ENCODE measurements at regions not wholly inside any gene's neighbourhood (a gene's known extent, or its start where the extent isn't known, plus 50 kb on each side); places are given as distances from the start of the nearest gene placed in this dataset.
"Not testable (repeated sequence)": the region's sequence is repeated elsewhere in the genome, so short reads cannot be mapped to it uniquely, and the experiment has no call there.

DNA sequence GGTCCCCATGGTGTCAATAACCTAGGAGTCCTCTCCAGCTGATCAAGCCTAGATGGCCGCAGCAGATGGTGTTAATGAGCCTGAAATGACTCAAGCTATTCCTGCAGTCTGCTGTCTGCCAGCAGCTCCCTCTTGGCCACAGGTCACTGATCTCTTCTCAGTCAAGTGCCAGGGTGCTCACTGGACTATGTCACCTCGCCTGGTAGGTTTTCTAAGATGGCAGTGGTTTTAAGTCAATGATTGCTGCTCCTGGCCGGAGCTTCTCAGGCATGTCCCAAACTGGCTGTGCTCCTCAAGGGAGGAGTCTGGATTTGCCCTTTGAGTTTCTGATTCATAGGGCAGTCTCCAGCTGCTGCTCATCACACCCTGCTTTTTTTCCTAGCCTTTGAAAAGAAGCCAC is 58.6 kb upstream of the SHISA6 start:
- no peak for DNase-seq

DNA sequence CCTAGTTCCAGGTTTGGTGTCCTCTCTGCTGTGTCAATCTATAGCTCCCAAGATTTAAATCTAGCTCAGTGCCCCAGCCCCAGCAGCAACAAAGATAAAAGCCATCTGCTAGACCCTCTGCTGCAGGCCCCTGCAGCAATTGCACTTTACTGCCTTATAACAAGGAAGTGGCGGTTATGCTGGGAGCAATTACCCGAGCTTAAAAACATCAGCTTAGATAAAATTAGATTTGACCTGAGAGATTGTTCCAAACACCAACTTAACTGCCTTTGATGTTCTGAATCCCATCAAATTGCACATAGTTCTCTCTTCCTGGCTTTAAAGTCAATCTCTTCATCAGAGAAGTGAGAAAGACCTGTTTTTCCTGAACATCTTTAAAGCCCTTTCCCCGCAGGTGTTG is 62.4 kb upstream of the SHISA6 start:
- DNase-seq = no peak

DNA sequence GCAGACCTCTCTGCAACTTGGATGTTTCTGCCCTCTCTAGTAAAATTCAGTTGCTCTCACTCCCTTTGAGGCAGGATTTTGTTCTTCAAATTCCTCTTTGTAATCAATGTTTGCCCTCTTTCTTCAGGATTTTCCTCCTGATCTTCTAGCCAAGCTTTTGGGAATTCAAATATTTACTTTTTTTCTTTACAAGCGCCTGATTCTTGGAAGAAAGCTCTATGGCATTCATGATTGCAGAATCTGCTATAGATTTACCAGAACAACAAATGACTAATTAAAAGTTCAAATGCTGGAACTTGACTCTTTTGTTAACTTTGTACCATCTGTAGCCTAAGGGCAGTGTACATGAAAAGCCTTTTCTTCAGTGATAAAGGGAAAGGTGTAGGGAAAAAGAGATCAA is 63.7 kb upstream of the SHISA6 start:
- DNase-seq = no peak

DNA sequence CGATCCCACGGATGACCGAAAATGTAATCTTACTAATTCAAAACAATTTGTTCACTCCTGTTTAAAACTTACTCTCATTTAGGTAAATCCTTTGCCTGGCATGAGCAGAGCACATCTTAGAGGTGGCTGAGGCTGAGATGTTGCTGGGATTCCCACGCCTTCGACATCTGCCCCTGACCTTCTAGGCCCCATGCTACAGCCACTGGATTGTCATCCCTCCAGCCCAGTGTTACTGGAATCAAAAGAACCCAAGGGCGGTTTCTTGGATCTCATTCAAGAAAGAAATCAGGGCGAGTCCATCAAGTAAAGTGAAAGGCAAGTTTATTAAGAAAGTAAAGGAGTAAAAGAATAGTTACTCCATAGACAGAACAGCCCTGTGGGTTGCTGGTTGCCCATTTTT is 64.5 kb upstream of the SHISA6 start:
- no peak for DNase-seq

DNA sequence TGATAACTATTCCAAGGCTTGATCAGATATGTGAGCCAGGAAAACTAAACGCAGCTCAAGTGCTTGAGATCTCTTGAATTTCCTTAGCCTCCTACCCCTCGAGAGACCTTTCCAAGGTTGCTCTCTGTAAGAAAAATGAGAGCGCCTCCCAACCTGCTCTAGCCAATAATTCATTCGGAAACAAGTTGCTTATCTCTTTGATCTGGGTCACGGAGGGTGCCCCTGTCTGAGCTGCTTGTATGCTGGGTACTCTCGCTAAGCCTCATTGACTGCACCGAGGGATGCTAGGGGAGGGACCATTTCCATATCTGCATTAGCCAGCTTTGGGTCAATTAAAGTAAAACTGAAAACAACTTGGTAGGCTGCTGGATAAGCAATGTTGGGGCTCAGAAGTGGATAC is 70.1 kb upstream of the SHISA6 start:
- DNase-seq = no peak

DNA sequence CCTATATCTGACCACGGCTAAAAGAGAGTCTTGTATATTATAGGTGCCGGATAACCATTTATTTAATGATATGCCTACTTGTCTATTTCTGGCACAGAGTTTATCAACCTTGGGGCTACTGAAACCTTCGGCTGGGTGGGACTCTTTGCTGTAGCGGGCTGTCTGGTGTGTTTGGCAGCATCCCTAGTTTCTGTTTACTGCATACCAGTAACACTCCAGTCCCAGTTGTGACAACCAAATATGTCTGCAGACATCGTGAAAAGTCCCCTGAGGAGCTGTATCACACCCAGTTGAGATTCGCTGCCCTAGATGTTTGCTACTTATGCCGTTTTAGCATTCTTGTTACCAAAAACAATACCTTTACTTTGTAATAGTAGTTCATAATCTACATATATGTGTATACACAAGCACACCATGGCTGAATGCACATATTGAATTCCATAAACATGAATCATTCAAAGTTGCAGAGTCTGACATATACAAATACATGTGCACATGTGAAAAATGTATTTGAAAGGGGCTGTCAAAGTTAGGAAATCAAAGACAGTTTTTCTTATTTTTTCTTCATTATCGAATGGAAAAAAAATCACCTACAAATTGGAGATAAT is 89.1 kb upstream of the SHISA6 start:
- no peak for DNase-seq

DNA sequence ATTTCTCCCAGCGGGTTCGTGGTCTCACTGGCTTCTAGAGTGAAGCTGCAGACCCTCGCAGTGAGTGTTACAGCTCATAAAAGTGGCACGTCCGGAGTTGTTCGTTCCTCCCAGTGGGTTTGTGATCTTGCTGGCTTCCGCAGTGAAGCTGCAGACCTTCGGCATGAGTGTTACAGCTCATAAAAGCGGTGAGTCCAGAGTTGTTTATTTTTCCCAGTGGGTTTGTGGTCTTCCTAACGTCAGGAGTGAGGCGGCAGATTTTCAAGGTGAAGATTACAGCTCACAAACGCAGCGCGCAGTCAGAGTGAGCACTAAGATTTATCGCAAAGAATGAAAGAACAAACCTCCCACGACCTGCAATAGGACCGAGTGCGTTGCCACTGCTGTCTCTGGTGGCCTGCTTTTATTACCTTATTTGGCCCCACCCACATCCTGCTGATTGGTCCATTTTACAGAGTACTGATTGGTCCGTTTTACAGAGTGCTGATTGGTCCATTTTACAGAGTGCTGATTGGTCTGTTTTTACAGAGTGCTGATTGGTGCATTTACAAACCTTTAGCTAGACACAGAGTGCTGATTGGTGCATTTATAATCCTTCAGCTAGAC is 90.0 kb upstream of the SHISA6 start:
- DNase-seq = not testable (repeated sequence)

DNA sequence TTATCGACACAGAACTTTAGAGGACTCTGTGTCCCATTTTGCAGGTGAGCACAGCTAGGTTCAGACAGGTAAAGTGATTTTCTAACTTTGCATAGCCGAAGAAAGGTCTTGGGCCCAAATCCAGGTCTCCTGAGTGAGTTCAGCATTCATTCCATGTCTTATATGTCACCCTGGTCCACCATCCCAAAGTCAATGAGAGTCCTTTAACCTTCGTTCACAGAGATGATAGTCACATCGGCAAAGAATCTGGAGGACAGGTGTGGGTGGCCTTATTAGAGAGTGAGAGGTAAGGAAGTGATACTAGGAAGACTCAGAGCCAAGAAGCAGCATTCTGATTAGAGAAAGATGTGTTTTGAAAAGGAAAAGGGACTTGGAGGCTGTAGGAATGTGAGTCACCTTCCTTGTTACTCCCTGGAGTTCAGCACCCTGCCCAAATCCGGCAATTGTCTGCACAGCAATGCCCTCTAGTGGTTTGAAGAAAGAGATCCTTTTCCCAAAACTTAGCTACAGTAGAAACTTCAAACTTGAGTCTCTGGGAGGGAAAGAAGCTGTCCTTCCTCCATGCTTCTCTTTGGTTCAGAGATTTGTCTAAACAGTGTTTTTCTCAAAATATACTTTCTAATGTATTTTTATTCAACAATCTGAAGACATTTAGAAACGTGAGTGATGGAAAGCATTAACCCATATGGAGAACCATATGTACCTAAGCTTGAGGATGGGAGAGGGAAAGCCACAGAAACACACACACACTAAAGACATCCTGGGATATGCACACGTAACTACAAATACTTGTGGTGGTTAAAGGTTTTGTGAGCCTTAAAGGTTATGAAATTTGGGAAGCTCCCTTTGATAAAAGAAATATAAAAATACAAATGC is 96.4 kb upstream of the SHISA6 start:
- DNase-seq = no peak

DNA sequence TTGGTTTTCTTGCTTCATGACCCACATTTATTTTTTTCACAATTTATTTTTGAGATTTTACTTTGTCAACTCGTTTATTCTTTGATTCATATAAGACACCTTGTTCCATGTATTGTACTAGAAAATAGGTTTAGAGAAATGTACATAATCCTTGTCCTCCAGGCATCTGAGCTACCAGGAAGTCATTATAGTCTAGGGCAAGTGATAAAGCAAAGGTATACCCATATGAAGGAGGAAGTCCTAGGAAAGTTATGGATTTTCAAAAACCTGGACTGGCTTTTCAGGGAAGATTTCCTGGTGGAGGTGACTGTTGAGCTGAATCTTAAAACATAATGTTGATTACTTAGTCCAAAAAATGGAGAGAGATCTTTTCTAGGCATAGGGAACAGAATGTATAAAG is 98.8 kb upstream of the SHISA6 start:
- DNase-seq = no peak

DNA sequence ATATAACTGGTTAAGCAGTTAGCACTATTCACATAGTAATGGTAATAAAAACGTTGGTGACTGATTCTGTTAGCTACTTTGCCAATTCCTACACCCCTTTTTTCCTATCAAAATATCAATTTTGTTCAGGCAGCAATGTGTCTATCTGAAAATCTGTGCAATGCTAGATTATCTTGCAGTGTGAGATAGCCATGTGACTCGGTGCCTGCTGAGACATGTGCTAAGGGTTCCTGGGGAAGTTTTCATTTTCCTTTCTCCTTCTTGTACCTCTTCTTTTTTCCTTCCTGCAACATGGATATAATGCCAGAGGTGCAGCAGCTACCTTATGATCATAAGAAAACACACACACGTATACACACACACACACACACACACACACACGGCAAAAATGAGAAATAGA is 100.5 kb upstream of the SHISA6 start:
- DNase-seq = no peak

DNA sequence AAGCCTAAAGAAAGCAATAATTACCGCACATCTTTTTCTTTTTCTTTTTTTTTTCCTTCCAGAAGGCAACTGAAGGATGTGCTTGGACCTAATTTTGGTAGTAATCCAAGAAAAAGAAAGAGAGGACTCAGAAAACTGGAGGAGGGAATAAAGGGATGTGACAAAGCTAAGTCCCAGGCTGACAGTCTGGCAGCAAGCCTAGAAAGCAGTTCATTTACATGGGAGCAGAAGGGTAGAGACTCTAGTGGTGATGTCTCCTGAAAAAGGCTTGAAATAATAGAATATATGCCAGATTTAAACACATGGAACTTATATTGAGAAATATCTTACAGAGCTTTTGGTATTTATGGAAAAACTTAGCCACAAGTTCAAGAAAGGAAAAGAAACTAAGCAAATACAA is 101.0 kb upstream of the SHISA6 start:
- no peak for DNase-seq

DNA sequence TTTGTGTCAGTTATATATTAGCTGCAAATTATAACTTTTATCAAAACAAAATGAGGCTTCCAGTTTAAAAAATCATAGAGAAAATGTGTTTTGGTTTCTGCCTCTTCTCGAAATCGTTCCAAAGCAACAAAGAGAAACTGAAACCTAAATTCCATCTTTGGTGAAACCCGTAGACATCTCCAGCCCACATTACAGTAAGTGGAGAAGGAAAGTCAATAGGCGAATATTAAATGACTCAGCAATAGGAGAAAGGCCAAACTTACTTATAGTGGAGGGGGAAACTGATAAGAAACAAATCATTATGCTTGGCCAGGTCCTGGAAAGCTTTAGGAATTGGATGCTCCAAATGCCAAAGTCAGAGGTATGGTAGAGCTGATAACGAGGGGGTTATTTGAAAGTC is 103.0 kb upstream of the SHISA6 start:
- DNase-seq = no peak

DNA sequence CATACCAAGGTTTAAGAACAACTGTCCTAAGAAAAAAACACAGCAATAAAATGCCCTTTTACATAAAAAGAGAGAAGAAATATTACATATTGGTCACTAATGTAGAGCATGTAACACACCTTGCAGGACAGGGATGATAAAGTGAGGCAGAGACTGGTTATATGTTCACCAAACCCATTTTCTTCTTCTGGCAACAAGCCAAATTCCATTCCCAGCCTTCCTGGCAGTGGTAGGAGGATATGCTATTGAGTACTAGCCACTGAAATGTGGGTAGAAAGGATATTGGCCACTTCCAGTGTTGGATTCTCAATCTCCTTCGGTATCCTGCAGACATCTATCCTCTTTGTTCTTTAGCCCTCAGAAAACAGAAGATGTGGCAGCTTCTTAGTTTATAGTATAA is 105.2 kb upstream of the SHISA6 start:
- DNase-seq = no peak

DNA sequence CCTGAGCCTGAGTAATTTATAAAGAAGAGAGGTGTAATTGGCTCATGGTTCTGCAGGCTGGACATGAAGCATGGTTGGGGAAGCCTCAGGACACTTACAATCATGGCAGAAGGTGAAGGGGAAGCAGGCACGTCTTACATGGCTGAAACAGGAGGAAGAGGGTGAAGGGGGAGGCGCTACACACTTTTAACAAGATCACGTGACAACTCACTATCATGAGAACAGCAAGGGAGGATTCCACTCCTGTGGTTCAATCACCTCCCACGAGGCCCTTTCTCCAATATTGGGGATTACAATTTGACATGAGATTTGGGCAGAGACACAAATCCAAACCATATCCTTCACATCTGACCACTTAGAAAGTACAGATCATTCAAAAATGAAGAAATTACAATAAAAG is 110.6 kb upstream of the SHISA6 start:
- DNase-seq = no peak

DNA sequence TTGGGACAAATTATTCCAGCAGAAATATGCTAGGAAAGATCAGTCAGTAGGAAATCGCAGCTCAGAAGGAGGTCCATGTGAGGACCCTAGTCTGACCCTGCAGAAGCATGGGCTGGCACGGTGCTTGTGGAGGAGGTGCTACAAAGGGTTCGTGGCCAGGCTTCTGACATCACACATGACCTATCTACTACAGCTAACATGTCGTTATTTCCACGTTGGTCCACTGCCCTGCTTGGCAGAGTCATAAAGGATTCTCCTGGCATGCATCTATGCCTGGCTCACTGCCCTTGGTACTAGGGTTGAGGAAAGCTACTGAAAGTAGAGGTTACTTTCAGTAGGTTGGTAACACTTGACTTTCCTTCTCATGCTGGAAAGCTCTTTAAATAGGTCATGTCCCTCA is 118.1 kb upstream of the SHISA6 start:
- DNase-seq = peak in 1 of 2 donors; percentile 1

DNA sequence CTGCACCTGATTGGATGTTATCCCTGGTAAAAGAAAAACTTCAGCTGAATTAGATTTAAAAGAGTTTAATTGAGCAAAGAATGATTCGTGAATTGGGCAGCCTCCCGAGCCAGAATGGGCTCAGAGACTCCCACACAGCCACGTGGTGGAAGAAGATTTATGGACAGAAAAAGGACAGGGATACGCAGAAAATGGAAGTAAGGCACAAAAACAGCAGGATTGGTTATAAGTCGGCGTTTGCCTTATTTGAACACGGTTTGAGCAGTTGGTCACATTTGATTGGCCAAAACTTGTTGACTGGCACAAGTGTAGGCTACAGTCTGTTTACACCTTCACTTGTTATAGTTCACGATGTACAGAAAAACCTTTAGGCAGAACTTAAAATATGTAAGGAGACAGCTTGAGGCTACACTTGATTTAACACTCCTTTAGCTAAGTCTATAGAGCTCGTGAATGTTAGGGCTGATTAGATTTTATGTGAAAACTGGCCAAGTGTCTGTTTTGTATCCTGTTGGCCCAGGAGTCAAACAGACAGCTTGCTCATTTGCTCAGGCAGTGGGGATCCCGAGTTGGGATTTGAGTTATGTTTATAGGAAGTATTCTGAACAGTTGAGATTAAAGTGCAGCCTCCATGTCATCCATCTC is 119.5 kb upstream of the SHISA6 start:
- DNase-seq = no peak

DNA sequence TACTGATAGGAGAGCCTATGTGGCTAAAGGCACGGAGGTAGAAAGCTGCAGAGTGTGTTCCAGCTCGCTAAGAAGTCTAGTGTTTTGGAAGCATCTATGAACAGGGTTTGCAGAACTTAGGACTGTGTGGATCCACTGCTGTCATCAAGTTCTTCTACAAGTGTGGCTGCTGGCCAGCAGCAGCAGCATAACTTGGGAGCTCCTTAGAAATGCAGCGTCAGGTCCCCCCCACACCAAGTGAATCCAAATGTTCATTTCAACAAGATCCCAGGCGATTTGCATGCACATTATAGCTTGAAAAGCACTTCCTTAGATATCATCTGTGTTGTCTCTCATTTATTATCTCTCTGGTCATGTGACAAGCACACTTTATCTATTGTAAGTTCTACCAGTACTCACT is 131.9 kb upstream of the SHISA6 start:
- no peak for DNase-seq

DNA sequence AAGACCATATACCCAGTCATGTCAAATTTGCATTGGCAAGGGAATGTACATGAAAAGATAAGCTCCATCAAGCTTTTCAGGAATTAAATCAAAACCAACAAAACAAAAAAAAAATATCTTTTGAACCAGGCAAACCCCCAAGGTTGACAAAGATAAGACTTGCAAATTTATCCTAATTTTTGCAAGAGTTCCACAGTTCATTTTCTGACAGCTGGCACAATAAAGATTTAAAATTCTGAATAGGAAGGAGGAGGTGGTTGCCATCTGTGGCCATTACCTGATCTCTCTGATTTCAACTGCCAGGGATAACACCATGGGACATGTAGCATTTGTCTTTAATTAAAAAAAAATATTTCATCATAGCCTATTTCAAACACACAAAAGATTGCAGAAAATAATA is 135.9 kb upstream of the SHISA6 start:
- DNase-seq = no peak

DNA sequence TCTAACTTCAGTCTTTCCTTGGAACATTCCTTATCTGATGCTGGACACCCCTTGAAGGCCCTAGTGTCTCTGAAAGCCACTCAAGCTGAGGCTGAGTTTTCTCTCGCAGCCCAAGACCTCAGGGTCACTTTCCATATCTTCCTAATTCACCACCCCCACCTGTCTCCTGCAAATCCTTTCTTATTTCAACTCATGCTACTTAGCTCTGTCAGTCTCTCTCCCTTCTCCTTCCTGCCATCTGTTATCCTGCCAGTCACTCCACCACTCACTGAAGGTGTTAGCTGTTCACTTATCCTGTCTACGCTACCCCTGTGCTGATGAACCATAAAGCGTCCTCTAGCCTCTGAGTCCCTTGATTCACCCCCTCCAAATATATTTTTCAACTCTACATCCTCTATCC is 143.9 kb upstream of the SHISA6 start:
- DNase-seq = no peak

DNA sequence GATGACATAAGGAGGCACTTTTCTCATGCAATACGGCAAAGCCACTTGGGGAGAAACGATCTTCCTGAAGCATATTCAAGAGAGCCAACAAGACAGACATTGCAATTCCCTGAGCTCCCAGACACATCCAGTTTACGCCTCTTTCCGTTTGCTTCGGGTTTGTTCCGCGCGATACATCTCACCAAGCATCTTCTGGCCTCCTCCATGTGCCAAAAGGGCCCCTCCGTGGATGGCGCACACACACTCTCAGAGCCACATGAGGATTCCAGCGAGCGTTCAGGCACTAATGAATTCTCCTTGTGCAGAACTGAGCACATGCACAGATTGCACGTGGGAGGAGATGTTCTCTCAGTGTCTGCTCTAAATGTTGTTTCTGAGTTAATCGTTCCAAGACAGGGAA is 146.7 kb upstream of the SHISA6 start:
- DNase-seq = no peak

DNA sequence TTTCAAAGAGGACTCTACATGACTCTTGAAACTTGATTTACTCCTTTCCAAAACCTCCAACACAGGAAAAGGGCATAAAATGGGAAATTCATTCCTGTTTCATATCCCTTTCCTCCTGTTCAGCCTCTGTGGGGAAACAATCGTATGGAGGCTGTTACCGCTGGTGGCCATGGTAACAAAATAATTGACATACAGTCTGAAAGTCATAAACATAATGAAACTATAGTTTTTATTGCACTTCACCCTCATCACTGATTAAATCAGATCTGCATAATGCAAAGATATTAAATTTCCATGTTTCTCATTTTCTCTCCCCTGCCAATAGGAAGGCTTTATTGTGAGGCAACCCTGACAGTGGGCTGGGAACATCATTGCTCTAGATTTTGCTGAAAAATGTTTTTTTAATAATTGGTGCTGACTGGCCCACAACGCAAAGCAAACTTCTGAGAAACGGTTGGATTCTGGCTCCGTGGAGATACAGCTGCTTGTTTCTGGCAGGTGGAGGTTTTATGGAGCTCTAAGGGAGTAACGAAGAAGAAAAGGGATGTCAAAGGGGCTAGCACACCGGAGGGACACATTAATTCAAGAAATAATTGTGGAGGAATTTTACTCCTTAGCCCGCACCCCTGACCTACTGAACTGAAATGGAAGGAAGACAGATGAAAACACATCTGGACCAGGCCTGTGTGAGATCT is 154.2 kb upstream of the SHISA6 start:
- no peak for DNase-seq

DNA sequence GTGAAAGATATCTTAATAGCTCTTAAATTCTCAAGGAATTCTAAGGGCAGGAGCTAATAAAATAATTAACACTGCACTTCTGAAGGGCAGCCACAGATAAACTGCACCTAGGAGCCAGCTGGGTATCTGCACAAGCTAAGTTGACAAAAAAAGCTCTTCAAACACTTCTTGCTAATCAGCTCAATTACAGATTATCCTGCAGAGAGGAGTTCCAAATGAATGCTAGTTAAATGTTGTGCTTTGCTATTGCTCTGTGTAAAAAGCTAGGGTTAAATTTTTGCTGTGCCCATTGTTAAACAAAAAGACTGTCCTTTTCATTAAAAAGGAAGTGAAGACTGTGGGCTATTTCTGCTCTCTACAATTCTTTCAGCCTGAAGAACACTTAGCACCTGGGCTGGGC is 158.5 kb upstream of the SHISA6 start:
- no peak for DNase-seq

DNA sequence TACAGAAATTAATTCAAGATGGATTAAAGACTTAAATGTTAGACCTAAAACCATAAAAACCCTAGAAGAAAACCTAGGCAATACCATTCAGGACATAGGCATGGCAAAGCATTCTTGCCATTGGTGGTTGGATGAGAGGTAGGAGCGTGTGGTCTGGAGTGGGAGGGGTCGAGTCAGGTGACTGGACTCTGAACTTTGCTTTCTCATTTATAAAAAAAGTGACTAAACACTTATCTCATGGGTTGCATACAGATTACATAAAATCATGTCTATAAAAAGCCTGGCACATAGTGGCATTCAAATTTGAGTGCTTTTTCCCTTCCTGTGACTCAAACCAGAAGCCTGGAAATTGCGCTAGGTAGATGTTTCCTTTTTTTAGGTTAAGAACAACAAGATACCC is 159.7 kb upstream of the SHISA6 start:
- no peak for DNase-seq
